HCT116 (cell line): ENCODE measurements at regions not wholly inside any gene's neighbourhood (a gene's known extent, or its start where the extent isn't known, plus 50 kb on each side); places are given as distances from the start of the nearest gene placed in this dataset.

ENCODE experiments used
- ATAC-seq: fragments of 200-7000 bp; cut with Tn5 transposase; 2 replicates; pipeline ENCODE4 v1.9.1; 2020; ENCODE audit warnings: mild to moderate bottlenecking, moderate library complexity
- BruUV-seq: library from RNA; stranded (reverse); fragments of 400-500 nt; replicated peaks from 2 replicates; lab custom pipeline; 2021; lab: Mats Ljungman, UMichigan
- CTCF ChIA-PET: fragments of 300-600 bp; sonication (Branson Sonifier 250); formaldehyde crosslinking; loops from one replicate; lab custom pipeline; 2021; ENCODE audit warnings: antibody characterized with exemption; lab: Charles Lee
- POLR2A ChIA-PET: fragments of 300-600, 350-600 bp; sonication (Branson Sonifier 250); formaldehyde crosslinking; loops from one replicate; lab custom pipeline; 2021; ENCODE audit warnings: antibody characterized with exemption; lab: Charles Lee
- RAD21 ChIA-PET, 2 experiments: fragments of 300-600 bp; sonication (Branson Sonifier 250); formaldehyde crosslinking; loops; one replicate each; lab custom pipeline; 2023; ENCODE audit warnings: low total read pairs in 2 of 2; ENCODE audit not compliant: uncharacterized antibody in 2 of 2, unreplicated experiment in 2 of 2, low non-redundant PET in 1 of 2; lab: Charles Lee
- DNase-seq: peaks from one replicate; pipeline ENCODE4 v3.0.0-alpha.2; 2010; ENCODE audit warnings: low read depth, low spot score
- H2AFZ ChIP-seq: fragments of 200-600 bp; shearing (Covaris generic), sonication (generic); 2 replicates; pipeline ENCODE4 v1.6.1; 2017; ENCODE audit warnings: low read depth, mixed run types, mixed read lengths, antibody characterized with exemption, low read length; ENCODE audit not compliant: poor library complexity, severe bottlenecking
- H3K27ac ChIP-seq: 2 replicates; pipeline ENCODE4 v1.5.1; 2012; ENCODE audit warnings: low read depth, low read length
- H3K27me3 ChIP-seq: fragments of 200-600 bp; sonication (generic); 2 replicates; pipeline ENCODE4 v1.6.1; 2016; ENCODE audit warnings: mixed run types, low read length, mixed read lengths; ENCODE audit not compliant: insufficient read depth
- H3K36me3 ChIP-seq, 2 experiments: fragments of 200-500 bp in 1 of 2; fragments of 200-600 bp in 1 of 2; sonication (Bioruptor generic) in 1 of 2; sonication (generic) in 1 of 2; 2 replicates each; pipeline versions ENCODE4 v1.5.1 to v1.6.1; 2014 to 2016; ENCODE audit warnings: low read length in 2 of 2, inconsistent platforms in 1 of 2, mixed read lengths in 1 of 2, mixed run types in 1 of 2; ENCODE audit not compliant: insufficient read depth in 2 of 2, control insufficient read depth in 1 of 2
- H3K4me1 ChIP-seq, 2 experiments: fragments of 200-600 bp in 1 of 2; sonication (generic) in 1 of 2; 2 replicates each; pipeline versions ENCODE4 v1.5.1 to v1.6.1; 2012 to 2017; ENCODE audit warnings: low read length in 2 of 2, inconsistent platforms in 1 of 2, mild to moderate bottlenecking in 1 of 2, mixed read lengths in 1 of 2, mixed run types in 1 of 2, moderate library complexity in 1 of 2; ENCODE audit not compliant: insufficient read depth in 2 of 2, control insufficient read depth in 1 of 2
- H3K4me2 ChIP-seq: fragments of 200-600 bp; sonication (generic); 2 replicates; pipeline ENCODE4 v1.6.1; 2017; ENCODE audit warnings: mixed run types, low read length, mixed read lengths
- H3K4me3 ChIP-seq, 2 experiments: fragments of 200-600 bp in 1 of 2; sonication (generic) in 1 of 2; replicated peaks in 1 of 2; 2 replicates each; pipeline ENCODE4 v1.5.1; 2011 to 2016; ENCODE audit warnings: low read length in 2 of 2, control low read depth in 1 of 2, low read depth in 1 of 2, mild to moderate bottlenecking in 1 of 2, mixed read lengths in 1 of 2, mixed run types in 1 of 2
- H3K79me2 ChIP-seq: fragments of 200-600 bp; sonication (generic); 2 replicates; pipeline ENCODE4 v1.6.1; 2017; ENCODE audit warnings: mild to moderate bottlenecking, mixed run types, low read length, moderate library complexity, mixed read lengths; ENCODE audit not compliant: insufficient read depth
- H3K9ac ChIP-seq: fragments of 200-600 bp; sonication (generic); 2 replicates; pipeline ENCODE4 v1.6.1; 2016; ENCODE audit warnings: low read length, mixed read lengths
- H3K9me2 ChIP-seq: fragments of 200-600 bp; sonication (generic), shearing (Covaris generic); 2 replicates; pipeline ENCODE4 v1.6.1; 2017; ENCODE audit warnings: mixed run types, mild to moderate bottlenecking, moderate library complexity; ENCODE audit not compliant: insufficient read depth
- H3K9me3 ChIP-seq, 2 experiments: fragments of 200-500 bp in 1 of 2; fragments of 200-600 bp in 1 of 2; sonication (Bioruptor generic) in 1 of 2; sonication (generic) in 1 of 2; 2 replicates each; pipeline ENCODE4 v1.6.1; 2014 to 2017; ENCODE audit warnings: low read length in 2 of 2, mixed read lengths in 2 of 2, inconsistent platforms in 1 of 2, low read depth in 1 of 2, mild to moderate bottlenecking in 1 of 2, mixed run types in 1 of 2, moderate library complexity in 1 of 2; ENCODE audit not compliant: control insufficient read depth in 1 of 2, insufficient read depth in 1 of 2
- H4K20me1 ChIP-seq: fragments of 200-600 bp; sonication (generic), shearing (Covaris generic); 2 replicates; pipeline ENCODE4 v1.6.1; 2017; ENCODE audit warnings: mixed run types, mild to moderate bottlenecking, moderate library complexity; ENCODE audit not compliant: insufficient read depth
- ATF3 ChIP-seq: IDR thresholded peaks from 2 replicates; pipeline ENCODE4 v1.6.1; 2012
- CTCF ChIP-seq, 3 experiments: fragments of 200-600 bp in 1 of 3; sonication (generic) in 1 of 3; IDR thresholded peaks in 2 of 3; conservative IDR thresholded peaks in 1 of 3; 2 replicates each; pipeline ENCODE4 v1.5.1; 2012 to 2017; ENCODE audit warnings: low read depth in 2 of 3, low read length in 2 of 3, antibody characterized with exemption in 1 of 3, borderline replicate concordance in 1 of 3, control low read depth in 1 of 3, mild to moderate bottlenecking in 1 of 3, mixed read lengths in 1 of 3, mixed run types in 1 of 3, moderate library complexity in 1 of 3; ENCODE audit not compliant: insufficient read depth in 1 of 3
- EZH2phosphoT487 ChIP-seq: fragments of 200-600 bp; IDR thresholded peaks from 2 replicates; pipeline ENCODE4 v1.6.1; 2018; ENCODE audit warnings: antibody characterized with exemption, borderline replicate concordance
- SIN3A ChIP-seq: IDR thresholded peaks from 2 replicates; pipeline ENCODE4 v1.6.1; 2012; ENCODE audit warnings: low read depth
- TCF7L2 ChIP-seq: IDR thresholded peaks from 2 replicates; pipeline ENCODE4 v1.7.0; 2011; ENCODE audit warnings: borderline replicate concordance, inconsistent platforms; ENCODE audit not compliant: insufficient read depth, insufficient read length; ENCODE audit errors: extremely low read depth
- ZBTB33 ChIP-seq: IDR thresholded peaks from 2 replicates; pipeline ENCODE4 v1.6.1; 2011; ENCODE audit warnings: mild to moderate bottlenecking, low read length, moderate library complexity; ENCODE audit not compliant: insufficient replicate concordance; ENCODE audit errors: extremely low read depth
- ZFX ChIP-seq: fragments of 450-650 bp; IDR thresholded peaks from 2 replicates; pipeline ENCODE4 v1.6.1; 2017
- ZNF274 ChIP-seq: fragments of 200-500 bp; sonication (Bioruptor generic); IDR thresholded peaks from 2 replicates; pipeline ENCODE4 v1.6.1; 2014; ENCODE audit warnings: mild to moderate bottlenecking, low read depth, low read length, inconsistent platforms
- intact Hi-C: fragments of 100-400 bp; cut with micrococcal nuclease; formaldehyde crosslinking; loops from 2 replicates; pipeline ENCODE4 v1.10.0; 2022

- peaks cover 0 to 4% of the 10 kb centered on the region in 2 experiments; a peak in 3 of 4 replicates for H3K9me3 ChIP-seq
- no peaks in the 10 kb centered on the region for H3K79me2 ChIP-seq
- ChIA-PET POLR2A (no interaction called here), RAD21 (no interaction called here), CTCF (no interaction called here)
- intact Hi-C loops, result no loop called here
- no peaks in the 10 kb centered on the region for H3K36me3 ChIP-seq
- H3K27me3 ChIP-seq, result no peaks in the 10 kb centered on the region
- H3K4me1 ChIP-seq, result no peaks in the 10 kb centered on the region
- no peak overlapping the region for H3K4me3 ChIP-seq
- H3K4me2 ChIP-seq, result no peak overlapping the region
- no TSS peak for BruUV-seq
- no peak for TF ChIP-seq ZBTB33
- TF ChIP-seq ATF3, result no peak
- no peak for TF ChIP-seq ZFX
- TF ChIP-seq CTCF (IDR thresholded peaks at IDR 0.05 in 2 of 3, conservative IDR thresholded peaks at IDR 0.05 in 1 of 3; ENCODE audit: borderline replicate concordance in 1 of 3, insufficient read depth in 1 of 3, low read depth in 2 of 3, low read length in 2 of 3), result no peak
- TF ChIP-seq TCF7L2, result no peak
- no peak for TF ChIP-seq SIN3A
- no peak for TF ChIP-seq ZNF274
- TF ChIP-seq EZH2phosphoT487, result no peak
- H4K20me1 ChIP-seq, result no peaks in the 10 kb centered on the region
- H3K9ac ChIP-seq, result no peak overlapping the region
- DNase-seq (no peak), ATAC-seq (no peak)
- H2AFZ ChIP-seq, result no peak overlapping the region
- no peaks in the 10 kb centered on the region for H3K9me2 ChIP-seq
- H3K27ac ChIP-seq, result no peak overlapping the region
These were observed 654.9 kb upstream of the EYS start for GRCh38 chr6:66361886-66362285.
